B cell (primary cell): ENCODE measurements at regions not wholly inside any gene's neighbourhood (a gene's known extent, or its start where the extent isn't known, plus 50 kb on each side); places are given as distances from the start of the nearest gene placed in this dataset.

Experiments
- EZH2 ChIP-seq: IDR thresholded peaks from 2 replicates; pipeline ENCODE4 v1.6.1; 2012; ENCODE audit warnings: borderline replicate concordance, low read depth, mild to moderate bottlenecking, moderate library complexity, low read length; ENCODE audit not compliant: insufficient read depth, poor library complexity, severe bottlenecking
- TF ChIP-seq, protein P1 (sequence below): fragments of 200-600 bp; IDR thresholded peaks from one replicate; pipeline ENCODE4 v1.8.0; 2022; ENCODE audit warnings: antibody characterized with exemption, mild to moderate bottlenecking

DNA sequence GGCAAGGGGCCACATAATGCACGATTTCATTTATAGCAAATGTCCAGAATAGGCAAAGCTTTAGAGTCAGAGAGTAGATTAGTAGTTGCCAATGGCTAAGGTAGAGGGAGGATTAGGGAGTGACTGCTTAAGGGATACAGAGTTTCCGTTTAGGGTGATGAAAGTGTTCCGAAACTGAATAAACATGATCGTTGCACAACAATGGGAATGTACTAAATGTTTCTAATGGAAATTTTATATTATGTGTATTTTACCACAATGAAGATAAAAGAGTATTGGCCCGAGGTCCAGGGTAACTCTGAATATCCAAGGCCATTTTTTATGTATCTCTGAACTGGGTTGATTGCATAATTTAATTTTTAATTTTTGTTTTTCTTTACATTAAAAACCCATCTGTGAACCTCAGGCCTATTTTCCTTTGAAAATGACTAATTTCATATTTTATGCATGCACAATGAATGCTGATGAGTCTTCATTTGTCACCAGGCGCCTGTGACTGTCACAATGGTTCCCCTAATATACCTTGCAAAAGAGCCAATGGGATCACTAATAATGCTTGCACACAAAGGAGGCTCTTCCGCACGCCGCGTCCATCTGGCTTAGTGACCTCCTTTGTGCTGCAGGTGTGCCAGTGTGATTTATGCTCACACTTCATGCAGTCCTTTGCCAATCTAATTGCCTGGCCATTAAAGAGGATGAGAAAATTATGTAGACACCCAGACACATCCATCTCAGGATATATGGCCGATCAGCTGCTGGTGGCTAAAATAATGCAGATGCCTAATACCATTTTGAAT is 612.5 kb downstream of the CDH26 start:
- TF ChIP-seq, protein P1, sequence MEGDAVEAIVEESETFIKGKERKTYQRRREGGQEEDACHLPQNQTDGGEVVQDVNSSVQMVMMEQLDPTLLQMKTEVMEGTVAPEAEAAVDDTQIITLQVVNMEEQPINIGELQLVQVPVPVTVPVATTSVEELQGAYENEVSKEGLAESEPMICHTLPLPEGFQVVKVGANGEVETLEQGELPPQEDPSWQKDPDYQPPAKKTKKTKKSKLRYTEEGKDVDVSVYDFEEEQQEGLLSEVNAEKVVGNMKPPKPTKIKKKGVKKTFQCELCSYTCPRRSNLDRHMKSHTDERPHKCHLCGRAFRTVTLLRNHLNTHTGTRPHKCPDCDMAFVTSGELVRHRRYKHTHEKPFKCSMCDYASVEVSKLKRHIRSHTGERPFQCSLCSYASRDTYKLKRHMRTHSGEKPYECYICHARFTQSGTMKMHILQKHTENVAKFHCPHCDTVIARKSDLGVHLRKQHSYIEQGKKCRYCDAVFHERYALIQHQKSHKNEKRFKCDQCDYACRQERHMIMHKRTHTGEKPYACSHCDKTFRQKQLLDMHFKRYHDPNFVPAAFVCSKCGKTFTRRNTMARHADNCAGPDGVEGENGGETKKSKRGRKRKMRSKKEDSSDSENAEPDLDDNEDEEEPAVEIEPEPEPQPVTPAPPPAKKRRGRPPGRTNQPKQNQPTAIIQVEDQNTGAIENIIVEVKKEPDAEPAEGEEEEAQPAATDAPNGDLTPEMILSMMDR = no peak
- no peak for TF ChIP-seq EZH2
